ENCODE measurements at regions not wholly inside any gene's neighbourhood (a gene's known extent, or its start where the extent isn't known, plus 50 kb on each side); places are given as distances from the start of the nearest gene placed in this dataset.

DNA sequence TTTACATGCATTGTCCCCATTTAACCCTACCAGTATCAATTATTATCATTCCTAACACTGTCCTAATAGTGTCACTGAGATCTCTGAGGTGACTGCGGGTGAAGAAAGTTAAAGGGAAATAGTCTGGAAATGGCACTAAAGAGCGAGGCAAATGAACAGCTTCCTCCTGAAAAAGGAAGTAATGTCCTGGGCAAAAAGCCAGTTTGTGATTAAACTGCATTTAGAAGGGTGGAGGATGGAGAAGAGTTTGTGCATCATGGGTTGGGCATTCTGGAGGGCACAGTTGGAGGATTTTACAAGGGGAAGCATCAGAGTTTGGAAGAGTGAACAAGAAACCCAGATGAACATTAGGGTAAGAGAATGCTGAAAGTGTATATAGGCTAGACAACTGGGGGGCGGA is 60.5 kb upstream of the SLC25A4 start:
- TF ChIP-seq CTCF (conservative IDR thresholded peaks at IDR 0.05; ENCODE audit: low read depth, low read length) = no peak
- TF ChIP-seq EZH2 (IDR thresholded peaks at IDR 0.05; ENCODE audit: borderline replicate concordance, low read depth, low read length, poor library complexity, severe bottlenecking) = no peak
- ChIA-PET POLR2A (ENCODE audit: low non-redundant PET) (interaction anchor here (0.7 kb wide), 1 partner anchor 913 kb away, joined by 3 read pairs; no protein-coding TSS in a partner anchor), CTCF (no interaction called here)
- Histone ChIP-seq H3K9me3 (ENCODE audit: low read depth, low read length, poor library complexity, severe bottlenecking) (no peaks in the 10 kb centered on the region), H3K4me1 (ENCODE audit: insufficient read depth, low read length, poor library complexity, severe bottlenecking) (no peaks in the 10 kb centered on the region), H3K27me3 (replicated peaks; ENCODE audit: insufficient read depth, low read depth, low read length, poor library complexity) (no peaks in the 10 kb centered on the region), H3K27ac (ENCODE audit: low read depth, low read length, poor library complexity, severe bottlenecking) (no peak overlapping the region), H3K4me3 (ENCODE audit: low read depth, low read length, poor library complexity, severe bottlenecking) (no peak overlapping the region), H3K36me3 (ENCODE audit: insufficient read depth, low read length, poor library complexity, severe bottlenecking) (no peaks in the 10 kb centered on the region)
- BruUV-seq (replicated peaks) = no TSS peak
- intact Hi-C loops (cut with micrococcal nuclease; ENCODE audit: unreplicated experiment) = no loop called here
- DNase-seq (ENCODE audit: low spot score) = peak; percentile 45

DNA sequence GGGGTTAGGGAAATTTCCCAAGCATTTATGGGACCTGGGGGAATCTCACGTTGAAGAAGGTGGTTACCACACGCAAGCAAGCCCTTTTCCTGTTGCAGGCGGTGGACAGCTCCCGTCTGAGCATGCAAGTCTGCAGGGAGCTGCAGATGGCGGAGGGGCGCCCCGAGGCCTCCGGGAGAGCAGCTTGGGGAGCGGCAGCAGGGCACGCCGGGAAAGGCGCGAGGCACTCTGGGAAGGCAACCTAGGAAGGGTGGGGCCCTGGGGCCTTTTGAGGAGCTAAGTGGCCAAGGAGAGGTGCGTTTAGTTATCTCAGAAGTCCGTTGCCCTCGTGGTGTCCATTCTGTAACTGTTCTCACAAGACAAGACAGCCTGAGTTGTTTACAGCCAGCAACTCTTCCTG is 57.0 kb upstream of the SLC25A4 start:
- DNase-seq (ENCODE audit: low spot score) = no peak
- Histone ChIP-seq H3K27me3 (replicated peaks; ENCODE audit: insufficient read depth, low read depth, low read length, poor library complexity) (no peaks in the 10 kb centered on the region), H3K4me1 (ENCODE audit: insufficient read depth, low read length, poor library complexity, severe bottlenecking) (no peaks in the 10 kb centered on the region), H3K27ac (ENCODE audit: low read depth, low read length, poor library complexity, severe bottlenecking) (no peak overlapping the region), H3K36me3 (ENCODE audit: insufficient read depth, low read length, poor library complexity, severe bottlenecking) (no peaks in the 10 kb centered on the region), H3K4me3 (ENCODE audit: low read depth, low read length, poor library complexity, severe bottlenecking) (no peak overlapping the region), H3K9me3 (ENCODE audit: low read depth, low read length, poor library complexity, severe bottlenecking) (no peaks in the 10 kb centered on the region)
- POLR2A ChIA-PET (ENCODE audit: low non-redundant PET) = interaction anchor here (0.6 kb wide), 1 partner anchor 54 kb away, joined by 4 read pairs; no protein-coding TSS in a partner anchor
- BruUV-seq (replicated peaks) = no TSS peak
- intact Hi-C loops (cut with micrococcal nuclease; ENCODE audit: unreplicated experiment) = no loop called here
- TF ChIP-seq CTCF (conservative IDR thresholded peaks at IDR 0.05; ENCODE audit: low read depth, low read length) = no peak
- no peak for TF ChIP-seq EZH2 (IDR thresholded peaks at IDR 0.05; ENCODE audit: borderline replicate concordance, low read depth, low read length, poor library complexity, severe bottlenecking)
- CTCF ChIA-PET = no interaction called here

DNA sequence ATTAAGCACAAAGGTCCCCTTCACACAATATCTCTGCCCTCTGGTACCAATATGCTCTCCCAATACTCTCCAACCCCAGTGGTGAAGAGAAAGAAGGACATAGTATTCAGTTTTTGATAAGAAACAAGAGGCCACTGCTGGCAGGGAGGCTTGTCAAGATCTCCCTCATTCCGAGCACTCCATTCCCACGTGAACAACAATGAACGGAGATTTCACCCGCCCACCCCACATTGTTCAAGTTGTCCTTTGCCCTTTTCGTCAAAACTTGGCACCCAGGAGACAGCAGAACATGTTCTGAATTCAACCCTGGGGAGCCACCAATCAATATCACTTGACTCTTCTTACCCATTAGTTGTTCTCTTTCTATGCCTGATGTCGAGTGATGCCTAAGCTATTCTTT is 54.2 kb upstream of the SLC25A4 start:
- BruUV-seq (replicated peaks) = no TSS peak
- no peaks in the 10 kb centered on the region for H3K4me1 ChIP-seq (ENCODE audit: insufficient read depth, low read length, poor library complexity, severe bottlenecking)
- H3K36me3 ChIP-seq (ENCODE audit: insufficient read depth, low read length, poor library complexity, severe bottlenecking) = no peaks in the 10 kb centered on the region
- POLR2A ChIA-PET (ENCODE audit: low non-redundant PET) = no interaction called here
- no peak overlapping the region for H3K4me3 ChIP-seq (ENCODE audit: low read depth, low read length, poor library complexity, severe bottlenecking)
- intact Hi-C loops (cut with micrococcal nuclease; ENCODE audit: unreplicated experiment) = no loop called here
- no peak for TF ChIP-seq CTCF (conservative IDR thresholded peaks at IDR 0.05; ENCODE audit: low read depth, low read length)
- no peak for TF ChIP-seq EZH2 (IDR thresholded peaks at IDR 0.05; ENCODE audit: borderline replicate concordance, low read depth, low read length, poor library complexity, severe bottlenecking)
- H3K9me3 ChIP-seq (ENCODE audit: low read depth, low read length, poor library complexity, severe bottlenecking) = no peaks in the 10 kb centered on the region
- no peaks in the 10 kb centered on the region for H3K27me3 ChIP-seq (replicated peaks; ENCODE audit: insufficient read depth, low read depth, low read length, poor library complexity)
- no peak overlapping the region for H3K27ac ChIP-seq (ENCODE audit: low read depth, low read length, poor library complexity, severe bottlenecking)
- CTCF ChIA-PET = no interaction called here
- no peak for DNase-seq (ENCODE audit: low spot score)

Data from A673 (cell line).